ENCODE measurements at regions not wholly inside any gene's neighbourhood (a gene's known extent, or its start where the extent isn't known, plus 50 kb on each side); places are given as distances from the start of the nearest gene placed in this dataset.

DNA sequence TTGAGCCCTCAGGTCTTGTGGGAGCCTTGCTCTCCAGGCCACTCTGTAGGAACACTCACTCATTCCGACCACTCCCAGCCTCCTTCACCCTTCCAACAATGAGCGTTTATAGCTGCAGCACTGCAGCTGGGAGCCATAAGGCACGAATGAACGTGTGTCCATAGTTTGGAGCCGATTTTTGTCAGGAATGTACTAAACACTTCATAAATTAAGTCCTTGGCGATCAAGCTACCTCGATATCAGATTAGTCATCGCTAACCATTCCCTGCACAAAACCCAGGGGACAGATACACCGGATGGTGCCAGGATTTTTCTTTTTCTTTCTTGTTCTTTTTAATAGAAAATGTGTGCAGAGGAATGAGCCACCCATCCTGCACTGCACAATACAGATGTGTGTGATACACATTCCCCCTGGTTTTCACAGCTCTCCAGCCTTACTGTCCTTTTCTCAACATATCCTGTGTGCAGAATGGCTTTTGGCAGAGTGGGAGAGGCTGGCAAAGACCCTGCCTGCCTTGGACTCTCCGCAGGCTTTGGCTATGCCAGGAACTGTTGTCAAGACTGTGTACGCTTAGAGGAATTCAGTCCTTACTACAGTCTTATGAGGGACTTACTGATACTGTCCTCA lies 68.4 kb upstream of the ELAC2 start:
- TF ChIP-seq POLR2AphosphoS5 (IDR thresholded peaks at IDR 0.05; ENCODE audit: low read depth, low read length) (no peak), TAF1 (IDR thresholded peaks at IDR 0.05; ENCODE audit: borderline replicate concordance, insufficient read depth, low read length) (no peak), FOXP2 (optimal IDR thresholded peaks at IDR 0.05; ENCODE audit: borderline replicate concordance, extremely low read depth, extremely low read length, insufficient read depth) (no peak), SIN3A (IDR thresholded peaks at IDR 0.05; ENCODE audit: borderline replicate concordance, insufficient read depth, low read length) (no peak)
- TF ChIP-seq, protein P1, sequence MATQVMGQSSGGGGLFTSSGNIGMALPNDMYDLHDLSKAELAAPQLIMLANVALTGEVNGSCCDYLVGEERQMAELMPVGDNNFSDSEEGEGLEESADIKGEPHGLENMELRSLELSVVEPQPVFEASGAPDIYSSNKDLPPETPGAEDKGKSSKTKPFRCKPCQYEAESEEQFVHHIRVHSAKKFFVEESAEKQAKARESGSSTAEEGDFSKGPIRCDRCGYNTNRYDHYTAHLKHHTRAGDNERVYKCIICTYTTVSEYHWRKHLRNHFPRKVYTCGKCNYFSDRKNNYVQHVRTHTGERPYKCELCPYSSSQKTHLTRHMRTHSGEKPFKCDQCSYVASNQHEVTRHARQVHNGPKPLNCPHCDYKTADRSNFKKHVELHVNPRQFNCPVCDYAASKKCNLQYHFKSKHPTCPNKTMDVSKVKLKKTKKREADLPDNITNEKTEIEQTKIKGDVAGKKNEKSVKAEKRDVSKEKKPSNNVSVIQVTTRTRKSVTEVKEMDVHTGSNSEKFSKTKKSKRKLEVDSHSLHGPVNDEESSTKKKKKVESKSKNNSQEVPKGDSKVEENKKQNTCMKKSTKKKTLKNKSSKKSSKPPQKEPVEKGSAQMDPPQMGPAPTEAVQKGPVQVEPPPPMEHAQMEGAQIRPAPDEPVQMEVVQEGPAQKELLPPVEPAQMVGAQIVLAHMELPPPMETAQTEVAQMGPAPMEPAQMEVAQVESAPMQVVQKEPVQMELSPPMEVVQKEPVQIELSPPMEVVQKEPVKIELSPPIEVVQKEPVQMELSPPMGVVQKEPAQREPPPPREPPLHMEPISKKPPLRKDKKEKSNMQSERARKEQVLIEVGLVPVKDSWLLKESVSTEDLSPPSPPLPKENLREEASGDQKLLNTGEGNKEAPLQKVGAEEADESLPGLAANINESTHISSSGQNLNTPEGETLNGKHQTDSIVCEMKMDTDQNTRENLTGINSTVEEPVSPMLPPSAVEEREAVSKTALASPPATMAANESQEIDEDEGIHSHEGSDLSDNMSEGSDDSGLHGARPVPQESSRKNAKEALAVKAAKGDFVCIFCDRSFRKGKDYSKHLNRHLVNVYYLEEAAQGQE (IDR thresholded peaks at IDR 0.05; ENCODE audit: insufficient read depth in 1 of 2, low read depth in 2 of 2, low read length in 2 of 2): no peak

DNA sequence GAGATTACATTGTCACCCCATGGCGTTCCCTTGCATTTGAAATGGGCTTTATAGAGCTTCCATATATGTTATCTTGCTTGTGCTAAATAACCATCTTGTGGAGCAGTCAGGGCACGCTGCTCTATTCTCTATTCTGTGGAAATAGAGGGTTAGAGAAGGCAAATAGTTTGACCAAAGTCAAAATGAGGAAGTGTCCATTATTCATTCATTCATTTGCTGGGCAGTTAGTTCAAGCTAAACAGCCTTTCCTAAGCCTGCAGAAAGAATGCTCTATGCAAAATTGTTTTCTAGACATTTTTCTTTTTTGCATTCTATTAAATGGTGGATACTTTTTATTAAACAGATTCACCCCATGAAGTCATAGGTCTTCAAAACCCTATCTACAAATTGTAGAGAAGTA lies 67.8 kb upstream of the ELAC2 start:
- TF ChIP-seq SIN3A (IDR thresholded peaks at IDR 0.05; ENCODE audit: borderline replicate concordance, insufficient read depth, low read length) (no peak), FOXP2 (optimal IDR thresholded peaks at IDR 0.05; ENCODE audit: borderline replicate concordance, extremely low read depth, extremely low read length, insufficient read depth) (no peak), POLR2AphosphoS5 (IDR thresholded peaks at IDR 0.05; ENCODE audit: low read depth, low read length) (no peak), TAF1 (IDR thresholded peaks at IDR 0.05; ENCODE audit: borderline replicate concordance, insufficient read depth, low read length) (no peak)
- TF ChIP-seq, protein P1 (IDR thresholded peaks at IDR 0.05; ENCODE audit: insufficient read depth in 1 of 2, low read depth in 2 of 2, low read length in 2 of 2): no peak

DNA sequence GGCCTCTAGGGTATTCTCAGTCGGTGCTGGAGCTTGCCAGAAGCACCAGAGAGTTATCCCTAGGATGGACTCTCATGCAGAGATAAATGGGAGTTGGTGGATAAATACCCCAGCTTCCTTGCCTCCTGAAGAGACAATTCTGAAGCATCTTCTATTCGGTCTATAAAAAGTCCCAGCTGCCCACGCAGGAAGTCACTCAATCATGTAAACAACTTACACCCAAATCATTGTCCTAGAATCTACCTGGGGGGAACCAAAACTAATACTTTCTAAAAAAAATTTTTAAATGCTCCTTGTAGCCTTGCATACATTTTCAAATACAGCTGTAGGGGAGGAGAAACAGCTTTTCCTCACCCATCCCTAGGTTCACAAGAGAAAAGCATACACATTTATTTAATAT lies 66.6 kb upstream of the ELAC2 start:
- TF ChIP-seq, protein P1 (IDR thresholded peaks at IDR 0.05; ENCODE audit: insufficient read depth in 1 of 2, low read depth in 2 of 2, low read length in 2 of 2): no peak

DNA sequence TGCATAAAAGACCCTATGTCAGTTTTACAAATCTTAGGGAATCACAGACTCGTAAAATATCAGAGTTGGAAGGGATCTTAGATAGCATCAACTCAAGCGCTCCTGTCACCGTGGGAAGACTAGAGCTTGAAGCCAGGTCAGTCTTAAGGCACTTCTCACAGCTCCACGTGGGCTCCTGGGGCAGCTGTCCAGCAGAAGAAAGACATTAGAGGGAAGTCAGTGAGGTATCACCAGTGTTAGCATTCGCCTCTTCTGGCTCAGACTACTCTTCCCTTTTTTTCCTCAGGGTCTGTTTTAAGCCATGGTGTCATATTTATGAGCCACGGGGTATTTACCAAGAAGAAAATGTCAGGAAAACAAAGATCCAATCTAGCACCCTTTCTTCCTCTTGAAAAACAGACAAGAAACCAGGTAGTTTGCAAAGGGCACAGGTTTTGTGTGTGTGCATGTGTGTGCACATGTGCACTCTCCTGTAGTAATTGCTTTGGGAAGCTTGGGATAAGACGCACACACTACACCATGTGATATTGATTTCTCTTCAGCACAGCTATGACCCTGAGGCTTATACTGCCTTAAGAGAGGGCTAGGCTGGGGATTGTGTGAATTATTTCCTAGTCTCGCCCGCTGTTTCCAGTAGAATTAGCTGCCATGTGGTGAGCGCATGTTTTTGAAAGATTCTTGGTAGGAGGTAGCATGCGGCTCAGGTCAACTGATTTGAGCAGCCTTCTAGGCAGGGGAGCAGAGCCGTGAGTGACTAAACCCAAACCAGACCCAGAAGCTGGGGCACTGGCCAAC lies 61.0 kb upstream of the ELAC2 start:
- no peak for TF ChIP-seq SIN3A (IDR thresholded peaks at IDR 0.05; ENCODE audit: borderline replicate concordance, insufficient read depth, low read length)
- TF ChIP-seq, protein P1 (IDR thresholded peaks at IDR 0.05; ENCODE audit: insufficient read depth in 1 of 2, low read depth in 2 of 2, low read length in 2 of 2): peak in 1 of 2 experiments; percentile 84; a peak in 2 of 4 replicates

DNA sequence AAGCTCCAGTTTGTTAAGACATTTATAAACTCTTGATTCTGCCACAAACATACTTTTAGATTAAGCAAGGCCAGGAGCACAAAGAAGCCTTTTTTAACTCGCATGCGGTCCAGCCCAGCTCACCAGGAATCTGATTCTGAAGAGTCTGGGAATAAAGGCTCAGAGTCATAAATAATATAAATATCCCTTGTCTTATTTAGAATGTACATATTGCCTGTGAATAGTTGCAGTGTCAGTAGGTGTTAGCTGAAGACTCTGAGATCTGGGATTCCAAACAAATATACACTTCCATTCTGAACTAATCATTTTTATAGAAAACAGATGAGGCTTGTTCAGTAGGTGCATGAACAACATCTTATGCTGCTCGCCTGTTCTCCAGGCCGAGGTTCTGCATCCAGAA lies 59.1 kb upstream of the ELAC2 start:
- TF ChIP-seq TAF1 (IDR thresholded peaks at IDR 0.05; ENCODE audit: borderline replicate concordance, insufficient read depth, low read length) (no peak), POLR2AphosphoS5 (IDR thresholded peaks at IDR 0.05; ENCODE audit: low read depth, low read length) (no peak), SIN3A (IDR thresholded peaks at IDR 0.05; ENCODE audit: borderline replicate concordance, insufficient read depth, low read length) (no peak), FOXP2 (optimal IDR thresholded peaks at IDR 0.05; ENCODE audit: borderline replicate concordance, extremely low read depth, extremely low read length, insufficient read depth) (no peak)
- TF ChIP-seq, protein P1 (IDR thresholded peaks at IDR 0.05; ENCODE audit: insufficient read depth in 1 of 2, low read depth in 2 of 2, low read length in 2 of 2): no peak
